ENCODE measurements at regions not wholly inside any gene's neighbourhood (a gene's known extent, or its start where the extent isn't known, plus 50 kb on each side); places are given as distances from the start of the nearest gene placed in this dataset.

GRCh38 chr9:126089789-126090188, 236.8 kb upstream of the MVB12B start:
- no peak overlapping the region for H3K9ac ChIP-seq (ENCODE audit: insufficient read length, low read depth)
- no peaks in the 10 kb centered on the region for H3K36me3 ChIP-seq (ENCODE audit: insufficient read depth, insufficient read length, low read length)
- TF ChIP-seq YY1 (IDR thresholded peaks at IDR 0.05; ENCODE audit: insufficient read depth, insufficient read length) (no peak), ZNF274 (IDR thresholded peaks at IDR 0.05; ENCODE audit: low read depth, low read length) (no peak), SUZ12 (IDR thresholded peaks at IDR 0.05; ENCODE audit: extremely low read depth, insufficient read depth, insufficient read length) (no peak)
- H3K9me3 ChIP-seq (ENCODE audit: insufficient read depth, low read length) = no peaks in the 10 kb centered on the region
- H3K4me3 ChIP-seq (ENCODE audit: insufficient read length, low read depth) = no peak overlapping the region
- DNase-seq (ENCODE audit: low read depth, low spot score) = no peak
- H3K27me3 ChIP-seq (ENCODE audit: insufficient read depth, insufficient read length) = peaks cover 15% of the 10 kb centered on the region
- H3K4me1 ChIP-seq (ENCODE audit: insufficient read depth, insufficient read length) = no peaks in the 10 kb centered on the region

- no peaks in the 10 kb centered on the region for H3K27me3 ChIP-seq (ENCODE audit: insufficient read depth, insufficient read length)
- H3K9me3 ChIP-seq (ENCODE audit: insufficient read depth, low read length) = no peaks in the 10 kb centered on the region
- TF ChIP-seq SUZ12 (IDR thresholded peaks at IDR 0.05; ENCODE audit: extremely low read depth, insufficient read depth, insufficient read length) (no peak), YY1 (IDR thresholded peaks at IDR 0.05; ENCODE audit: insufficient read depth, insufficient read length) (no peak), ZNF274 (IDR thresholded peaks at IDR 0.05; ENCODE audit: low read depth, low read length) (no peak)
- H3K4me3 ChIP-seq (ENCODE audit: insufficient read length, low read depth) = no peak overlapping the region
- H3K9ac ChIP-seq (ENCODE audit: insufficient read length, low read depth) = no peak overlapping the region
- no peaks in the 10 kb centered on the region for H3K36me3 ChIP-seq (ENCODE audit: insufficient read depth, insufficient read length, low read length)
- peaks cover 4% of the 10 kb centered on the region for H3K4me1 ChIP-seq (ENCODE audit: insufficient read depth, insufficient read length)
- DNase-seq (ENCODE audit: low read depth, low spot score) = no peak
Measured at GRCh38 chr9:126093771-126094170, 232.9 kb upstream of the MVB12B start.

GRCh38 chr9:126095546-126096190, 231.0 kb upstream of the MVB12B start:
- Histone ChIP-seq H3K4me1 (ENCODE audit: insufficient read depth, insufficient read length) (peaks cover 4% of the 10 kb centered on the region), H3K9me3 (ENCODE audit: insufficient read depth, low read length) (peaks cover 8% of the 10 kb centered on the region; the same call in 1 of the 2 replicates), H3K9ac (ENCODE audit: insufficient read length, low read depth) (no peak overlapping the region), H3K36me3 (ENCODE audit: insufficient read depth, insufficient read length, low read length) (no peaks in the 10 kb centered on the region), H3K27me3 (ENCODE audit: insufficient read depth, insufficient read length) (no peaks in the 10 kb centered on the region), H3K4me3 (ENCODE audit: insufficient read length, low read depth) (no peak overlapping the region)
- DNase-seq (ENCODE audit: low read depth, low spot score) = no peak
- TF ChIP-seq YY1 (IDR thresholded peaks at IDR 0.05; ENCODE audit: insufficient read depth, insufficient read length) (no peak), ZNF274 (IDR thresholded peaks at IDR 0.05; ENCODE audit: low read depth, low read length) (no peak), SUZ12 (IDR thresholded peaks at IDR 0.05; ENCODE audit: extremely low read depth, insufficient read depth, insufficient read length) (no peak)

GRCh38 chr9:126096340-126096739, 230.3 kb upstream of the MVB12B start:
- Histone ChIP-seq H3K27me3 (ENCODE audit: insufficient read depth, insufficient read length) (no peaks in the 10 kb centered on the region), H3K9me3 (ENCODE audit: insufficient read depth, low read length) (peaks cover 11% of the 10 kb centered on the region; the same call in 1 of the 2 replicates), H3K9ac (ENCODE audit: insufficient read length, low read depth) (no peak overlapping the region), H3K36me3 (ENCODE audit: insufficient read depth, insufficient read length, low read length) (no peaks in the 10 kb centered on the region), H3K4me1 (ENCODE audit: insufficient read depth, insufficient read length) (peaks cover 4% of the 10 kb centered on the region), H3K4me3 (ENCODE audit: insufficient read length, low read depth) (no peak overlapping the region)
- TF ChIP-seq ZNF274 (IDR thresholded peaks at IDR 0.05; ENCODE audit: low read depth, low read length) (no peak), SUZ12 (IDR thresholded peaks at IDR 0.05; ENCODE audit: extremely low read depth, insufficient read depth, insufficient read length) (no peak), YY1 (IDR thresholded peaks at IDR 0.05; ENCODE audit: insufficient read depth, insufficient read length) (no peak)
- DNase-seq (ENCODE audit: low read depth, low spot score) = no peak

- H3K27me3 ChIP-seq (ENCODE audit: insufficient read depth, insufficient read length) = no peaks in the 10 kb centered on the region
- no peak overlapping the region for H3K4me3 ChIP-seq (ENCODE audit: insufficient read length, low read depth)
- H3K9me3 ChIP-seq (ENCODE audit: insufficient read depth, low read length) = peaks cover 11% of the 10 kb centered on the region; the same call in 1 of the 2 replicates
- H3K4me1 ChIP-seq (ENCODE audit: insufficient read depth, insufficient read length) = peaks cover 4% of the 10 kb centered on the region
- no peak for DNase-seq (ENCODE audit: low read depth, low spot score)
- no peaks in the 10 kb centered on the region for H3K36me3 ChIP-seq (ENCODE audit: insufficient read depth, insufficient read length, low read length)
- TF ChIP-seq SUZ12 (IDR thresholded peaks at IDR 0.05; ENCODE audit: extremely low read depth, insufficient read depth, insufficient read length) (no peak), YY1 (IDR thresholded peaks at IDR 0.05; ENCODE audit: insufficient read depth, insufficient read length) (no peak), ZNF274 (IDR thresholded peaks at IDR 0.05; ENCODE audit: low read depth, low read length) (no peak)
- no peak overlapping the region for H3K9ac ChIP-seq (ENCODE audit: insufficient read length, low read depth)
Measured at GRCh38 chr9:126097679-126098078, 228.9 kb upstream of the MVB12B start.

- peaks cover 9% of the 10 kb centered on the region for H3K27me3 ChIP-seq (ENCODE audit: insufficient read depth, insufficient read length)
- TF ChIP-seq ZNF274 (IDR thresholded peaks at IDR 0.05; ENCODE audit: low read depth, low read length) (no peak), SUZ12 (IDR thresholded peaks at IDR 0.05; ENCODE audit: extremely low read depth, insufficient read depth, insufficient read length) (no peak), YY1 (IDR thresholded peaks at IDR 0.05; ENCODE audit: insufficient read depth, insufficient read length) (no peak)
Measured at GRCh38 chr9:126106404-126106803, 220.2 kb upstream of the MVB12B start.

GRCh38 chr9:126107693-126108092, 218.9 kb upstream of the MVB12B start:
- Histone ChIP-seq H3K4me1 (ENCODE audit: insufficient read depth, insufficient read length) (no peaks in the 10 kb centered on the region), H3K27me3 (ENCODE audit: insufficient read depth, insufficient read length) (peaks cover 9% of the 10 kb centered on the region), H3K4me3 (ENCODE audit: insufficient read length, low read depth) (no peak overlapping the region), H3K9me3 (ENCODE audit: insufficient read depth, low read length) (no peaks in the 10 kb centered on the region), H3K9ac (ENCODE audit: insufficient read length, low read depth) (no peak overlapping the region), H3K36me3 (ENCODE audit: insufficient read depth, insufficient read length, low read length) (no peaks in the 10 kb centered on the region)
- TF ChIP-seq YY1 (IDR thresholded peaks at IDR 0.05; ENCODE audit: insufficient read depth, insufficient read length) (no peak), ZNF274 (IDR thresholded peaks at IDR 0.05; ENCODE audit: low read depth, low read length) (no peak)
- DNase-seq (ENCODE audit: low read depth, low spot score) = no peak

More at GRCh38 chr9:126106404-126106803, 220.2 kb upstream of the MVB12B start:
- Histone ChIP-seq H3K4me3 (ENCODE audit: insufficient read length, low read depth) (no peak overlapping the region), H3K9ac (ENCODE audit: insufficient read length, low read depth) (no peak overlapping the region), H3K36me3 (ENCODE audit: insufficient read depth, insufficient read length, low read length) (no peaks in the 10 kb centered on the region), H3K4me1 (ENCODE audit: insufficient read depth, insufficient read length) (no peaks in the 10 kb centered on the region), H3K9me3 (ENCODE audit: insufficient read depth, low read length) (no peaks in the 10 kb centered on the region)
- no peak for DNase-seq (ENCODE audit: low read depth, low spot score)

All from NT2/D1 (cell line).